H1 (cell line): ENCODE measurements at regions not wholly inside any gene's neighbourhood (a gene's known extent, or its start where the extent isn't known, plus 50 kb on each side); places are given as distances from the start of the nearest gene placed in this dataset.

Source experiments
- CTCF ChIA-PET: fragments of 300-600 bp; sonication (Branson Sonifier 250); formaldehyde crosslinking; loops from one replicate; lab custom pipeline; 2021; ENCODE audit not compliant: partially characterized antibody; lab: Charles Lee
- POLR2A ChIA-PET: fragments of 300-600 bp; sonication (Branson Sonifier 250); formaldehyde crosslinking; loops from one replicate; lab custom pipeline; 2021; ENCODE audit warnings: inconsistent platforms; ENCODE audit not compliant: partially characterized antibody; lab: Charles Lee
- DNase-seq, 2 experiments: peaks; one replicate each; pipeline versions ENCODE4 v3.0.0 to v3.0.0-alpha.2; 2010 to 2022; ENCODE audit warnings: low spot score in 2 of 2, low read depth in 1 of 2, mixed read lengths in 1 of 2
- FAIRE-seq: peaks from 2 replicates; lab custom pipeline; 2011; peaks lifted over from hg19 to GRCh38; lab: Jason Lieb, UNC
- H2AFZ ChIP-seq: 2 replicates; pipeline ENCODE4 v1.8.1; 2012; ENCODE audit warnings: low read length, inconsistent platforms
- H2AK5ac ChIP-seq: 2 replicates; pipeline ENCODE4 v1.6.1; 2013; ENCODE audit warnings: low read depth, low read length
- H2BK120ac ChIP-seq: replicated peaks from 2 replicates; pipeline ENCODE3; 2013; ENCODE audit warnings: low read depth, low read length, inconsistent platforms
- H2BK12ac ChIP-seq: 2 replicates; pipeline ENCODE4 v1.6.1; 2013; ENCODE audit warnings: low read depth, low read length
- H2BK15ac ChIP-seq: 2 replicates; pipeline ENCODE4 v1.6.1; 2013; ENCODE audit warnings: low read length
- H2BK20ac ChIP-seq: 2 replicates; pipeline ENCODE4 v1.6.1; 2013; ENCODE audit warnings: low read length
- H2BK5ac ChIP-seq: 2 replicates; pipeline ENCODE4 v1.6.1; 2013; ENCODE audit warnings: low read depth, low read length
- H3K14ac ChIP-seq: 2 replicates; pipeline ENCODE4 v1.6.1; 2013; ENCODE audit warnings: inconsistent platforms; ENCODE audit not compliant: insufficient read length
- H3K18ac ChIP-seq: 2 replicates; pipeline ENCODE4 v1.6.1; 2013; ENCODE audit warnings: low read length; ENCODE audit errors: extremely low read depth
- H3K23ac ChIP-seq: 2 replicates; pipeline ENCODE4 v1.6.1; 2013; ENCODE audit warnings: inconsistent platforms; ENCODE audit not compliant: insufficient read length
- H3K23me2 ChIP-seq: 2 replicates; pipeline ENCODE4 v1.6.1; 2013; ENCODE audit warnings: low read depth, low read length
- H3K27ac ChIP-seq: 2 replicates; pipeline ENCODE4 v1.6.1; 2011; ENCODE audit warnings: low read depth, low read length, inconsistent platforms
- H3K27me3 ChIP-seq, 4 experiments: replicated peaks in 1 of 4; 1 replicate in 1 of 4; 2 replicates in 3 of 4; pipeline versions ENCODE4 v1.6.1 to v1.8.1; 2011 to 2013; ENCODE audit warnings: low read length in 3 of 4, mild to moderate bottlenecking in 3 of 4, inconsistent platforms in 2 of 4, mixed read lengths in 2 of 4, moderate library complexity in 1 of 4; ENCODE audit not compliant: control insufficient read depth in 3 of 4, insufficient read depth in 3 of 4; ENCODE audit errors: extremely low read depth in 1 of 4
- H3K36me3 ChIP-seq, 4 experiments: 2 replicates each; pipeline versions ENCODE4 v1.6.1 to v1.8.1; 2011 to 2013; ENCODE audit warnings: mild to moderate bottlenecking in 4 of 4, low read length in 3 of 4, moderate library complexity in 2 of 4, control low read depth in 1 of 4, inconsistent platforms in 1 of 4; ENCODE audit not compliant: insufficient read depth in 4 of 4, control insufficient read depth in 2 of 4
- H3K4ac ChIP-seq: replicated peaks from 2 replicates; pipeline ENCODE3; 2013; ENCODE audit warnings: low read length, low read depth, mixed read lengths, inconsistent platforms; ENCODE audit not compliant: insufficient read length
- H3K4me1 ChIP-seq, 4 experiments: replicated peaks in 1 of 4; 1 replicate in 1 of 4; 2 replicates in 3 of 4; pipeline versions ENCODE4 v1.6.1 to v1.8.1; 2011 to 2013; ENCODE audit warnings: low read length in 3 of 4, inconsistent platforms in 2 of 4, mixed read lengths in 1 of 4; ENCODE audit not compliant: insufficient read depth in 4 of 4, control insufficient read depth in 3 of 4
- H3K4me2 ChIP-seq, 2 experiments: 2 replicates each; pipeline versions ENCODE4 v1.6.1 to v1.8.1; 2011 to 2013; ENCODE audit warnings: low read depth in 2 of 2, low read length in 2 of 2, control low read depth in 1 of 2, inconsistent platforms in 1 of 2, mild to moderate bottlenecking in 1 of 2; ENCODE audit not compliant: insufficient read depth in 1 of 2
- H3K4me3 ChIP-seq, 4 experiments: fragments of 200-600, 300-600 bp in 1 of 4; sonication (generic), shearing (Covaris generic), sonication (Bioruptor Twin) in 1 of 4; 2 replicates each; pipeline versions ENCODE4 v1.5.1 to v1.8.1; 2011 to 2016; ENCODE audit warnings: low read length in 4 of 4, low read depth in 3 of 4, control low read depth in 2 of 4, inconsistent platforms in 2 of 4, mild to moderate bottlenecking in 2 of 4, mixed read lengths in 1 of 4, moderate library complexity in 1 of 4; ENCODE audit not compliant: insufficient read depth in 2 of 4; ENCODE audit errors: extremely low read depth in 1 of 4
- H3K56ac ChIP-seq: replicated peaks from 2 replicates; pipeline ENCODE3; 2013; ENCODE audit warnings: low read depth, mild to moderate bottlenecking, mixed read lengths, low read length, inconsistent platforms; ENCODE audit not compliant: insufficient read length
- H3K79me1 ChIP-seq: 2 replicates; pipeline ENCODE4 v1.6.1; 2013; ENCODE audit warnings: low read depth, low read length, control low read depth
- H3K79me2 ChIP-seq, 2 experiments: 2 replicates each; pipeline versions ENCODE4 v1.6.1 to v1.8.1; 2012 to 2013; ENCODE audit warnings: low read length in 2 of 2, mild to moderate bottlenecking in 2 of 2, inconsistent platforms in 1 of 2; ENCODE audit not compliant: insufficient read depth in 2 of 2, control insufficient read depth in 1 of 2
- H3K9ac ChIP-seq, 4 experiments: replicated peaks in 1 of 4; 1 replicate in 1 of 4; 2 replicates in 3 of 4; pipeline versions ENCODE4 v1.6.1 to v1.8.1; 2011 to 2013; ENCODE audit warnings: low read depth in 3 of 4, low read length in 3 of 4, control low read depth in 2 of 4, mild to moderate bottlenecking in 2 of 4, moderate library complexity in 2 of 4, inconsistent platforms in 1 of 4; ENCODE audit errors: extremely low read depth in 1 of 4
- H3K9me3 ChIP-seq, 2 experiments: 2 replicates each; pipeline versions ENCODE4 v1.6.1 to v1.8.1; 2012 to 2013; ENCODE audit warnings: mild to moderate bottlenecking in 2 of 2, moderate library complexity in 2 of 2, control low read depth in 1 of 2, inconsistent platforms in 1 of 2, low read depth in 1 of 2, low read length in 1 of 2, mixed read lengths in 1 of 2; ENCODE audit not compliant: insufficient read depth in 2 of 2
- H4K20me1 ChIP-seq, 2 experiments: replicated peaks in 1 of 2; 2 replicates each; pipeline versions ENCODE3 to v1.8.1; 2011 to 2013; ENCODE audit warnings: inconsistent platforms in 2 of 2, low read length in 2 of 2, mild to moderate bottlenecking in 1 of 2; ENCODE audit not compliant: insufficient read depth in 2 of 2, control insufficient read depth in 1 of 2
- H4K5ac ChIP-seq: 2 replicates; pipeline ENCODE4 v1.6.1; 2013; ENCODE audit warnings: low read length, low read depth, mixed read lengths, inconsistent platforms; ENCODE audit not compliant: insufficient read length
- H4K8ac ChIP-seq: 2 replicates; pipeline ENCODE4 v1.8.0; 2013; ENCODE audit warnings: mild to moderate bottlenecking, moderate library complexity, low read length, inconsistent platforms; ENCODE audit not compliant: insufficient read depth; ENCODE audit errors: extremely low read depth
- H4K91ac ChIP-seq: replicated peaks from 2 replicates; pipeline ENCODE3; 2013; ENCODE audit warnings: low read length, mixed read lengths, inconsistent platforms; ENCODE audit not compliant: insufficient read length
- BCL11A ChIP-seq, 2 experiments: IDR thresholded peaks; one replicate each; pipeline ENCODE4 v1.6.1; 2011; ENCODE audit warnings: low read depth in 2 of 2, low read length in 2 of 2, mild to moderate bottlenecking in 2 of 2
- CEBPB ChIP-seq: IDR thresholded peaks from 2 replicates; pipeline ENCODE4 v1.6.1; 2012; ENCODE audit warnings: low read depth, low read length
- CHD1 ChIP-seq: IDR thresholded peaks from 2 replicates; pipeline ENCODE4 v1.6.1; 2012; ENCODE audit warnings: low read depth, low read length, improper control_type of control experiment
- CTCF ChIP-seq, 3 experiments: IDR thresholded peaks; 1 replicate in 2 of 3; 2 replicates in 1 of 3; pipeline versions ENCODE4 v1.5.1 to v1.6.1; 2011; ENCODE audit warnings: low read length in 3 of 3, mild to moderate bottlenecking in 3 of 3, inconsistent platforms in 2 of 3, low read depth in 1 of 3, moderate library complexity in 1 of 3; ENCODE audit not compliant: insufficient read depth in 1 of 3; ENCODE audit errors: control extremely low read depth in 1 of 3
- KDM1A ChIP-seq: fragments of 200-600, 300-600 bp; sonication (generic); IDR thresholded peaks from 2 replicates; pipeline ENCODE4 v1.7.1; 2016; ENCODE audit warnings: mild to moderate bottlenecking, low read length, borderline replicate concordance
- NANOG ChIP-seq: IDR thresholded peaks from 2 replicates; pipeline ENCODE4 v1.6.1; 2011; ENCODE audit warnings: low read length, low read depth, mild to moderate bottlenecking, inconsistent platforms; ENCODE audit not compliant: insufficient read depth, poor library complexity, severe bottlenecking
- RAD21 ChIP-seq, 2 experiments: IDR thresholded peaks in 1 of 2; conservative IDR thresholded peaks in 1 of 2; 2 replicates each; pipeline ENCODE4 v1.6.1; 2011; ENCODE audit warnings: low read depth in 2 of 2, low read length in 2 of 2, improper control_type of control experiment in 1 of 2, inconsistent platforms in 1 of 2, mild to moderate bottlenecking in 1 of 2, moderate library complexity in 1 of 2
- SP4 ChIP-seq: IDR thresholded peaks from 2 replicates; pipeline ENCODE4 v1.6.1; 2012; ENCODE audit warnings: low read length, inconsistent platforms
- TAF7 ChIP-seq: optimal IDR thresholded peaks from 2 replicates; pipeline ENCODE3; 2011; ENCODE audit warnings: low read depth, mild to moderate bottlenecking, inconsistent platforms, low read length, moderate library complexity, borderline replicate concordance
- TBP ChIP-seq: IDR thresholded peaks from 2 replicates; pipeline ENCODE4 v1.6.1; 2011; ENCODE audit warnings: low read depth, low read length, improper control_type of control experiment
- WGBS, 2 experiments: shearing (Covaris generic) in 1 of 2; methylation state at CpG; one replicate each; pipeline versions ENCODE4 v1.1.6 to v1.1.7; 2013 to 2015; ENCODE audit warnings: low lambda C conversion rate in 2 of 2, mixed read lengths in 2 of 2, inconsistent platforms in 1 of 2, low coverage in 1 of 2, missing lambda C conversion rate in 1 of 2; ENCODE audit not compliant: insufficient replicate concordance in 2 of 2, insufficient coverage in 1 of 2, insufficient read length in 1 of 2; ENCODE audit errors: extremely low coverage in 1 of 2, missing lambda C conversion rate in 1 of 2; 5-methylcytosine and 5-hydroxymethylcytosine counted together

GRCh38 chr2:106685180-106685897 lies 198.2 kb downstream of the CD8B2 start:
- H4K8ac ChIP-seq = no peak overlapping the region
- H4K91ac ChIP-seq = no peak overlapping the region
- H3K4me1 ChIP-seq = no peaks in the 10 kb centered on the region
- H2BK15ac ChIP-seq = no peak overlapping the region
- no peak overlapping the region for H3K4me3 ChIP-seq
- H4K5ac ChIP-seq = no peak overlapping the region
- H3K79me1 ChIP-seq = no peaks in the 10 kb centered on the region
- H3K9ac ChIP-seq = no peak overlapping the region
- H4K20me1 ChIP-seq = no peaks in the 10 kb centered on the region
- H3K56ac ChIP-seq = no peak overlapping the region
- H3K14ac ChIP-seq = no peak overlapping the region
- H3K27ac ChIP-seq = no peak overlapping the region
- no peaks in the 10 kb centered on the region for H3K79me2 ChIP-seq
- peaks cover 3 to 6% of the 10 kb centered on the region in 2 experiments; a peak in 1 of 4 replicates for H3K9me3 ChIP-seq
- H3K27me3 ChIP-seq = no peaks in the 10 kb centered on the region
- no peak overlapping the region for H2BK12ac ChIP-seq
- ChIA-PET POLR2A (no interaction called here), CTCF (no interaction called here)
- no peak overlapping the region for H3K4me2 ChIP-seq
- H2BK20ac ChIP-seq = no peak overlapping the region
- H3K23me2 ChIP-seq = no peaks in the 10 kb centered on the region
- no peak overlapping the region for H2BK5ac ChIP-seq
- H2BK120ac ChIP-seq = no peak overlapping the region
- no peak for DNase-seq
- H3K23ac ChIP-seq = no peak overlapping the region
- no peak overlapping the region for H3K18ac ChIP-seq
- 89% methylated on average over 2 of the region's 2 CpGs; no CpG with 5 or more reads in 1 of the 2 experiments for WGBS, 2 experiments
- H3K36me3 ChIP-seq = no peaks in the 10 kb centered on the region
- H2AK5ac ChIP-seq = no peak overlapping the region
- no peak overlapping the region for H2AFZ ChIP-seq
- no peak for TF ChIP-seq TBP
- TF ChIP-seq KDM1A = no peak
- TF ChIP-seq NANOG = no peak
- no peak for TF ChIP-seq TAF7
- no peak for TF ChIP-seq SP4
- peak in 2 of 3 experiments; percentile 40 to 46; a peak in 2 of 4 replicates for TF ChIP-seq CTCF (IDR thresholded peaks at IDR 0.05; ENCODE audit: control extremely low read depth in 1 of 3, insufficient read depth in 1 of 3, low read depth in 1 of 3, low read length in 3 of 3)
- peak in 1 of 2 experiments; percentile 8; a peak in 1 of 4 replicates for TF ChIP-seq RAD21 (IDR thresholded peaks at IDR 0.05 in 1 of 2, conservative IDR thresholded peaks at IDR 0.05 in 1 of 2; ENCODE audit: low read depth in 2 of 2, low read length in 2 of 2)
- TF ChIP-seq CHD1 = no peak
- no peak for TF ChIP-seq CEBPB
- TF ChIP-seq BCL11A (IDR thresholded peaks at IDR 0.05; ENCODE audit: low read depth in 2 of 2, low read length in 2 of 2) = no peak
- no peak overlapping the region for H3K4ac ChIP-seq
- no peak for FAIRE-seq
